Astrocyte (in vitro differentiated cells and primary cell): ENCODE measurements at regions not wholly inside any gene's neighbourhood (a gene's known extent, or its start where the extent isn't known, plus 50 kb on each side); places are given as distances from the start of the nearest gene placed in this dataset.

Experiments used
- CTCF ChIP-seq: IDR thresholded peaks from 2 replicates; pipeline ENCODE4 v1.5.1; 2011; ENCODE audit warnings: low read depth, mild to moderate bottlenecking, inconsistent platforms, low read length, moderate library complexity; ENCODE audit not compliant: insufficient read depth
- EZH2 ChIP-seq: IDR thresholded peaks from 2 replicates; pipeline ENCODE4 v1.6.1; 2012; ENCODE audit warnings: mild to moderate bottlenecking, low read length, inconsistent platforms; ENCODE audit not compliant: insufficient read depth

GRCh38 chr12:3398196-3398789, 92.7 kb upstream of the PRMT8 start:
- no peak for TF ChIP-seq CTCF
- no peak for TF ChIP-seq EZH2
